ENCODE measurements at regions not wholly inside any gene's neighbourhood (a gene's known extent, or its start where the extent isn't known, plus 50 kb on each side); places are given as distances from the start of the nearest gene placed in this dataset.

- DNase-seq: no peak
- intact Hi-C loops (cut with micrococcal nuclease): no loop called here
- Histone ChIP-seq H3K36me3 (no peaks in the 10 kb centered on the region), H3K4me1 (no peaks in the 10 kb centered on the region), H3K9me3 (replicated peaks) (no peaks in the 10 kb centered on the region), H3K27ac (replicated peaks) (peak overlapping the region; percentile 49), H3K4me3 (no peak overlapping the region), H3K27me3 (ENCODE audit: low read depth) (peaks cover 19% of the 10 kb centered on the region)
- no peak for TF ChIP-seq CTCF (IDR thresholded peaks at IDR 0.05; ENCODE audit: borderline replicate concordance)
Measured at GRCh38 chr14:58789736-58790135, 152.0 kb downstream of the DACT1 start.

GRCh38 chr14:58792416-58792815, 154.7 kb downstream of the DACT1 start:
- DNase-seq: no peak
- Histone ChIP-seq H3K36me3 (no peaks in the 10 kb centered on the region), H3K4me3 (no peak overlapping the region), H3K27me3 (ENCODE audit: low read depth) (peaks cover 9% of the 10 kb centered on the region), H3K27ac (replicated peaks) (no peak overlapping the region), H3K9me3 (replicated peaks) (no peaks in the 10 kb centered on the region), H3K4me1 (peaks cover 5% of the 10 kb centered on the region)
- intact Hi-C loops (cut with micrococcal nuclease): no loop called here
- no peak for TF ChIP-seq CTCF (IDR thresholded peaks at IDR 0.05; ENCODE audit: borderline replicate concordance)

GRCh38 chr14:58793131-58793740, 155.5 kb downstream of the DACT1 start:
- DNase-seq: no peak
- peaks cover 4% of the 10 kb centered on the region for H3K27me3 ChIP-seq (ENCODE audit: low read depth)
- H3K27ac ChIP-seq (replicated peaks): no peak overlapping the region
- no peak for TF ChIP-seq CTCF (IDR thresholded peaks at IDR 0.05; ENCODE audit: borderline replicate concordance)
- intact Hi-C loops (cut with micrococcal nuclease): no loop called here
- H3K9me3 ChIP-seq (replicated peaks): no peaks in the 10 kb centered on the region
- peaks cover 5% of the 10 kb centered on the region for H3K4me1 ChIP-seq
- H3K36me3 ChIP-seq: no peaks in the 10 kb centered on the region
- no peak overlapping the region for H3K4me3 ChIP-seq

- peaks cover 5% of the 10 kb centered on the region for H3K4me1 ChIP-seq
- no peaks in the 10 kb centered on the region for H3K9me3 ChIP-seq (replicated peaks)
- TF ChIP-seq CTCF (IDR thresholded peaks at IDR 0.05; ENCODE audit: borderline replicate concordance): no peak
- H3K36me3 ChIP-seq: no peaks in the 10 kb centered on the region
- intact Hi-C loops (cut with micrococcal nuclease): no loop called here
- DNase-seq: no peak
- H3K4me3 ChIP-seq: no peak overlapping the region
- H3K27me3 ChIP-seq (ENCODE audit: low read depth): peaks cover 4% of the 10 kb centered on the region
- H3K27ac ChIP-seq (replicated peaks): no peak overlapping the region
Measured at GRCh38 chr14:58794993-58795762, 157.4 kb downstream of the DACT1 start.

GRCh38 chr14:58796242-58797009, 158.7 kb downstream of the DACT1 start:
- no peaks in the 10 kb centered on the region for H3K9me3 ChIP-seq (replicated peaks)
- intact Hi-C loops (cut with micrococcal nuclease): no loop called here
- peaks cover 5% of the 10 kb centered on the region for H3K4me1 ChIP-seq
- no peak overlapping the region for H3K4me3 ChIP-seq
- no peak for TF ChIP-seq CTCF (IDR thresholded peaks at IDR 0.05; ENCODE audit: borderline replicate concordance)
- peaks cover 4% of the 10 kb centered on the region for H3K27me3 ChIP-seq (ENCODE audit: low read depth)
- H3K27ac ChIP-seq (replicated peaks): no peak overlapping the region
- no peak for DNase-seq
- H3K36me3 ChIP-seq: no peaks in the 10 kb centered on the region

Measured in left ventricle myocardium inferior (tissue), 1 donor.